T-helper 9 cell (primary cell): ENCODE measurements at regions not wholly inside any gene's neighbourhood (a gene's known extent, or its start where the extent isn't known, plus 50 kb on each side); places are given as distances from the start of the nearest gene placed in this dataset.

Source experiments
- DNase-seq: peaks from one replicate; pipeline ENCODE4 v3.0.0-alpha.2; 2020

DNA sequence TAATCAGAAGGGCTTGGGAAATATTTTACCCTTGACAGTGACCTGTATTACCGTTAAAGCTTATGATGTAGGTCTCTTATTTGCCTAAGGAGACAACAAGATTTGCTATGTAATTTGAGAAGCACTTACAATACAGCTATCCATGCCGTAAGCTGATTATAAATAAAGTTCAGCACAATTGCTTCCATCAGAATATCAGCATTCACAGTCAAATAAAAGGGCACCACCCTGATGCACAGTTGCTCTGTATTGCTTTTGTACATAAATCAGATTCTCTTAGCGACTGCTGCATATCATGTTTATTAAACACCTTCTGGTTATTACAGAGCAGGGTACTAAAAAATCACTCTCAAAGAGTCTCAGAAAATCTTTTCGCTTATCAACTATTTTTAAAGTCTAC lies 67.3 kb upstream of the VRK1 start:
- no peak for DNase-seq

- no peak for DNase-seq
Observed at GRCh38 chr14:96730386-96730785, 66.8 kb upstream of the VRK1 start.

- no peak for DNase-seq
Observed at GRCh38 chr14:96734076-96734622, 63.0 kb upstream of the VRK1 start.

DNA sequence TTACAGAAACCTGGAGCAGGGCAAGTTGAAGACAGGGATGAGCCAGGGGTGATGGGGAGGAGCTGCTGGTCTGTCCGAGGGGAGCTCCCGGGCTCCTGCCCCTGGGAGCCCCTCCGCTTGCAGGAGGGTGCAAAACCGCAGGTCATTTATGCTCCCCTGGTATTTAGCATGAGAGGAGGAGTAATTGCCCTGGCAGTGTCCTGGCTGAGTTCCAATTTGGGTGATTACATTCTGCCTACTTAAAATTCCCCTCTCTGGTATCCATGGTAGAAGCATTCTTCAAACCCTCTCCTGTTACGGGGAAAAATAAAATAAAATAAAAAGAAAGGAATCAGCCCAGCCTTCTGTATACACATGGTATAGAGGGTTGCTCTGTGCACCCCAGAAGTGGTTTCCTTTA lies 61.7 kb upstream of the VRK1 start:
- DNase-seq: no peak

DNA sequence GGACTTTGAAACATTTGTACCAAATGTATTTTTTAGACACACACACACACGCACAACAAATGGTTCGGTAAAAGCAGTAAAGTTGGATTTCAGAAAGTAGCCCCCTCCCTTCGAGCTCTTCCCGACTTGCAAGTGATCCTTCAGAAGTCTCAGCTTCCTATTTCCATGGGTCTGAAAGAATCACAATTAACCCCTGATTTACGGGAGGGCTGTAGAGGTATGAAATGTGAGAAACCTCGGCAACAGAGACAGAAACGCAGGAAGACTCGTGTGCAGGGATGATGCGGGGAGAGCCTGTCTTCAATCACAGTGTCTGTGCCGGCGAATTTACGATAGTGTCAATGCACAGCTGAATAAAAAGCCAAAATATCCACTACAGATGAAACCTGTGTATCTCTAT lies 60.7 kb upstream of the VRK1 start:
- no peak for DNase-seq

GRCh38 chr14:96737881-96738280 lies 59.3 kb upstream of the VRK1 start:
- no peak for DNase-seq

DNA sequence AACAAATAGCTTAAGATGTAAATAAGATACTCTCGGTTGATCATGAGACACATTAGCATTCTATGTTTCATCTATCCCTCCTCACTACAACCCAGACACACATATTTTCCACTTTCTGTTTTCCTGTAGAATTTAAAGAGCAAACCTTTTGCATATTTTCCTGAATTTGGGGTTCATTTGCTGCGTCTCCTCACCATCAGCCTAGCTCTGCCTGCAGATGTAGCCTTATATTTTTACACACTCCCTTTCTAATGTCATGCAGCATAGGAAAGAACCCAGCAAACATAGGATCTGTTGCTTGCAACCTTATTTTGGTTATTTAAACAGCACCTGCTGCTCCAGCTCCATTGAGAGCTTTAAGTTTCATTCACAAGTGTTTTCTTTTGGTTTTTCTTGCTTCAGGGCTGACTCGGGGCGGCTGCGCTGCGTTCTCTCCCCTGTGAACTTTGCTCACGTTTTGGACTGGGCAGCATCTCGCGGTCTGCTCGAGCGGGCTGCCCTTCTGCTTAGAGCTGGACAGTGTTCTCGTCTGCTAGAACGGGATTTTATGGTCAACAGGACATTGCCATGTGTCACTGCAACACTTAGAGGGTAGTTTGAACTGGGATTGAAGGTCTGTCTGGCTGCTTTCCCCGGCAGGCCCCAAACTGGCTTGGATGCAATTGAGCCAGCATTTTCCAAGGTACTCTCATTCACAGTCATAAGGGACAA lies 57.8 kb upstream of the VRK1 start:
- DNase-seq: no peak

GRCh38 chr14:96741151-96741977 lies 55.8 kb upstream of the VRK1 start:
- peak; percentile 73 for DNase-seq

- DNase-seq: no peak
Observed at GRCh38 chr14:96744262-96744661, 52.9 kb upstream of the VRK1 start.

DNA sequence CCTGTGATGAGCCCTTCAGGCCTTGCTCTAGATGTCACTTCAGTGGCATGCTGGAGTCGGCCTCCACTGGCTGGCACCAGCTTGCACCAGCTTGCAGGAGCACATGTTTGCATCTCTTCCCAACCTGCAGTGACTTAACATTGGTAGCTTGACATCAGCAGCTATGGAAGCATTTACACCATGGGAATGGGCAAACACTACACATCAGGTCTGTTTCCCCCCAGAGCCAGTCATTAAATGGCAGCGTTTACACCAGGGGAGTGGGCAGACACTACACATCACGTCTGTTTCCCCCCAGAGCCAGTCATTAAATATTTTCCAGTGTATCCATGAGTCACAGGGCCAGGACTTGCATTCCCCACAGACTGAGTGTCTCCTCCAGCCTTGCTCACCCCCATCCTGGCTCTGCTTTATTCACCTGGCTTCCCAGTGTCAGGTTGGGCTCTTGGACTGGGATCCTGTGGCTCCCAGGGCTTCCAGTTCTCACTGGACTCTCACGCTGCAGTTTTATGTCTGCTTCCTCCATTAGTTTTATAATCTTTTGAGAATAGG lies 51.6 kb upstream of the VRK1 start:
- DNase-seq: no peak

GRCh38 chr14:96746101-96746500 lies 51.1 kb upstream of the VRK1 start:
- no peak for DNase-seq

DNA sequence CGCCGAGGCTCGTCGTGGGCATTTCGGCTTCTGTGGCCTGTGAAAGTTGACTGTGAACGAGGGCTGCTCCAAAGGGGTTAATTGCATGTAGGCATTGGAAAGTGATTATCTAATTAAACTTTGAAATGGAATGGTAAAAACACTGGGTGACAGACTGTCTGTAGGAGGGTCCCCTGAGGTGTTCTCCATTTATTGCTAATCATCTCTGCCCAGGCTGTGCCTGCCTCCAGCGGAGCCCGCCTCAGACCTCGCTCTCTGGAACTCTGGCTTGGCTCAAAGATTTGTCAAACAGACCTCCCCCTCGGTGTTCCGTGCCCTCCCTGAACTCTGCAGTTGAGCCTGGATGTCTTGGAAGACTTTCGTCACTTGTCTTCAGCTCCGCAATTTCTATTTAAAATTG lies 50.2 kb upstream of the VRK1 start:
- DNase-seq: no peak
